ENCODE measurements at regions not wholly inside any gene's neighbourhood (a gene's known extent, or its start where the extent isn't known, plus 50 kb on each side); places are given as distances from the start of the nearest gene placed in this dataset.
A peak's percentile ranks its signal among the peaks of the same experiment; 100 is the strongest.

GRCh38 chr22:46045459-46046298 lies 68.7 kb upstream of the WNT7B start:
- Histone ChIP-seq H3K4me3 (peak overlapping the region in 2 of 4 donors; percentile 38 to 86), H3K4me1 (replicated peaks in 1 of 2) (peaks cover 9 to 28% of the 10 kb centered on the region in 2 donors), H3K9me3 (replicated peaks in 1 of 3) (no peaks in the 10 kb centered on the region), H3K36me3 (replicated peaks in 1 of 2) (no peaks in the 10 kb centered on the region), H3K27me3 (no peaks in the 10 kb centered on the region), H3K27ac (peak overlapping the region in 4 of 5 donors; percentile 76 to 89 (median 86))
- no peak for TF ChIP-seq POLR2A (IDR thresholded peaks at IDR 0.05)
- no peak for TF ChIP-seq CTCF (IDR thresholded peaks at IDR 0.05)
- 62 to 81% (median 75%) methylated on average over 6 to 12 of the region's 12 CpGs for WGBS, 4 donors
- peak in 3 of 7 donors; percentile 26 to 55 (median 27) for DNase-seq
- intact Hi-C loops (cut with DNase I) = no loop called here

- H3K27me3 ChIP-seq = no peaks in the 10 kb centered on the region
- no peak for TF ChIP-seq POLR2A (IDR thresholded peaks at IDR 0.05)
- no peak for TF ChIP-seq CTCF (IDR thresholded peaks at IDR 0.05)
- no peaks in the 10 kb centered on the region for H3K9me3 ChIP-seq (replicated peaks in 1 of 3)
- WGBS, 4 donors = 81 to 92% (median 89%) methylated on average over 3 to 5 of the region's 5 CpGs
- DNase-seq = peak in 3 of 7 donors; percentile 12 to 49 (median 14)
- intact Hi-C loops (cut with DNase I) = no loop called here
- peak overlapping the region in 3 of 5 donors; percentile 84 to 89 (median 88) for H3K27ac ChIP-seq
- H3K4me1 ChIP-seq (replicated peaks in 1 of 2) = peaks cover 9 to 34% of the 10 kb centered on the region in 2 donors
- H3K4me3 ChIP-seq = peak overlapping the region in 1 of 4 donors; percentile 86
- no peaks in the 10 kb centered on the region for H3K36me3 ChIP-seq (replicated peaks in 1 of 2)
These were observed 69.3 kb upstream of the WNT7B start for GRCh38 chr22:46046299-46046685.

- intact Hi-C loops (cut with DNase I) = no loop called here
- DNase-seq = peak in 3 of 7 donors; percentile 8 to 43 (median 14)
These were observed 70.3 kb upstream of the WNT7B start for GRCh38 chr22:46047226-46047625.

More at GRCh38 chr22:46047226-46047625, 70.3 kb upstream of the WNT7B start:
- WGBS, 4 donors = 92 to 96% (median 94%) methylated on average over 13 of the region's 13 CpGs
- Histone ChIP-seq H3K27ac (peak overlapping the region in 2 of 5 donors; percentile 4 to 62), H3K36me3 (replicated peaks in 1 of 2) (no peaks in the 10 kb centered on the region), H3K4me3 (no peak overlapping the region), H3K4me1 (replicated peaks in 1 of 2) (peaks cover 12 to 43% of the 10 kb centered on the region in 2 donors), H3K9me3 (replicated peaks in 1 of 3) (no peaks in the 10 kb centered on the region), H3K27me3 (no peaks in the 10 kb centered on the region)
- TF ChIP-seq POLR2A (IDR thresholded peaks at IDR 0.05) (no peak), CTCF (IDR thresholded peaks at IDR 0.05) (no peak)

All from adrenal gland (tissue), 9 donors.